MM.1S (cell line): ENCODE measurements at regions not wholly inside any gene's neighbourhood (a gene's known extent, or its start where the extent isn't known, plus 50 kb on each side); places are given as distances from the start of the nearest gene placed in this dataset.

ENCODE experiments used
- EZH2 ChIP-seq: fragments of 300-600 bp; sonication (generic); optimal IDR thresholded peaks from 2 replicates; pipeline ENCODE3; 2017; ENCODE audit warnings: low read depth, mild to moderate bottlenecking, antibody characterized with exemption, low read length, mixed read lengths
- EZH2phosphoT487 ChIP-seq: fragments of 300-600 bp; sonication (generic); IDR thresholded peaks from 2 replicates; pipeline ENCODE4 v1.6.1; 2018; ENCODE audit warnings: antibody characterized with exemption, low read length
- TF ChIP-seq, protein P1 (sequence below): fragments of 300-600 bp; sonication (generic); IDR thresholded peaks from 2 replicates; pipeline ENCODE4 v1.5.1; 2016; ENCODE audit warnings: antibody characterized with exemption, low read length, mixed read lengths

DNA sequence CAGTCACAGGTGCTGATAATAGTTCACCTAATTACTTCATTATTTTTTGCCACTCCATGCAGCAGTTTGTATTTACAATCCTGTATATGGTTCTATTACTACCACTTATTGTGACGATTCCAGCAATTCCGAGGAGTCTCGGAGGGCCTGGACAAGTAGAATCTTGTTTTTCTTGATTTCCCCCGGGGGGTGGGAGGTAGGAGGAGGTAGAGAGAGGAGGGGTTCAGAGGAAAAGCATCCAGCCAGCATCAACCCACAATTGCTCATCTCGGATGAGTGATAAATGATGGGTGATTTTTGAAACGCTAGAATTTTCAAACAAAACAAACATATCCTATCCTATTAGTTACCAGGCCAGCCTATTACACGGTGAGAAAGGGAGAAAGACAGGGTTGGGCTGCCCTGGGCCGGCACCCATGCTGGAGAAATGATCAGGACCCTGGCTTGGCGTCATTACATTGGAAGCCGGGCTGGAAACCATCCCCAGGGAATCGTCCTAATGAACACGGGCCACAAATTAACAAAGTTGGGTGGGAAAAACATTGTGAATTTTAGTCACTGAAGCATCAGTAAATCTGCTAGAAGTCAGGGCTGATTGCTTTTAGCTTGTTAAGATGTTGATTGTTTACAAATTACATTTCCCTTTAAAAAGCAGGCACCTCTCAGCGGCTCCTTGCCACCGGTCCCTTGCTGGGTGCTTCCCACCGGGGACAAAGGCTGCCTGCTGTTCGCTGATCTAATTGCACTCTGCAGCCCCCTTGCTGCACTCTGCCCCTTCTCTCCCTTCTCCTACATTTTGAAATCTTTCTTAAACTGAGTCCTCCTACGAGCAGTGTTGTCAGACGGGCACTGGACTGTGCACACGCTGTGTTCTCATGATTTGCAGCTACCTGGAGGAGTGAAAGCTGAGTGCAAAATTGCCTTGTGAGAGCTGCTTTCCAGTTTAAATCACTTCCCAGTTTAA, 95.5 kb downstream of the FAM204A start:
- TF ChIP-seq, protein P1, sequence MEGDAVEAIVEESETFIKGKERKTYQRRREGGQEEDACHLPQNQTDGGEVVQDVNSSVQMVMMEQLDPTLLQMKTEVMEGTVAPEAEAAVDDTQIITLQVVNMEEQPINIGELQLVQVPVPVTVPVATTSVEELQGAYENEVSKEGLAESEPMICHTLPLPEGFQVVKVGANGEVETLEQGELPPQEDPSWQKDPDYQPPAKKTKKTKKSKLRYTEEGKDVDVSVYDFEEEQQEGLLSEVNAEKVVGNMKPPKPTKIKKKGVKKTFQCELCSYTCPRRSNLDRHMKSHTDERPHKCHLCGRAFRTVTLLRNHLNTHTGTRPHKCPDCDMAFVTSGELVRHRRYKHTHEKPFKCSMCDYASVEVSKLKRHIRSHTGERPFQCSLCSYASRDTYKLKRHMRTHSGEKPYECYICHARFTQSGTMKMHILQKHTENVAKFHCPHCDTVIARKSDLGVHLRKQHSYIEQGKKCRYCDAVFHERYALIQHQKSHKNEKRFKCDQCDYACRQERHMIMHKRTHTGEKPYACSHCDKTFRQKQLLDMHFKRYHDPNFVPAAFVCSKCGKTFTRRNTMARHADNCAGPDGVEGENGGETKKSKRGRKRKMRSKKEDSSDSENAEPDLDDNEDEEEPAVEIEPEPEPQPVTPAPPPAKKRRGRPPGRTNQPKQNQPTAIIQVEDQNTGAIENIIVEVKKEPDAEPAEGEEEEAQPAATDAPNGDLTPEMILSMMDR: no peak
- no peak for TF ChIP-seq EZH2
- no peak for TF ChIP-seq EZH2phosphoT487
